GM21737 (cell line): ENCODE measurements at regions not wholly inside any gene's neighbourhood (a gene's known extent, or its start where the extent isn't known, plus 50 kb on each side); places are given as distances from the start of the nearest gene placed in this dataset.

Experiments used
- ATAC-seq: cut with Tn5 transposase; IDR thresholded peaks from one replicate; pipeline ENCODE4 v1.9.1; 2021; ENCODE audit warnings: mild to moderate bottlenecking, moderate library complexity; ENCODE audit not compliant: unreplicated experiment

DNA sequence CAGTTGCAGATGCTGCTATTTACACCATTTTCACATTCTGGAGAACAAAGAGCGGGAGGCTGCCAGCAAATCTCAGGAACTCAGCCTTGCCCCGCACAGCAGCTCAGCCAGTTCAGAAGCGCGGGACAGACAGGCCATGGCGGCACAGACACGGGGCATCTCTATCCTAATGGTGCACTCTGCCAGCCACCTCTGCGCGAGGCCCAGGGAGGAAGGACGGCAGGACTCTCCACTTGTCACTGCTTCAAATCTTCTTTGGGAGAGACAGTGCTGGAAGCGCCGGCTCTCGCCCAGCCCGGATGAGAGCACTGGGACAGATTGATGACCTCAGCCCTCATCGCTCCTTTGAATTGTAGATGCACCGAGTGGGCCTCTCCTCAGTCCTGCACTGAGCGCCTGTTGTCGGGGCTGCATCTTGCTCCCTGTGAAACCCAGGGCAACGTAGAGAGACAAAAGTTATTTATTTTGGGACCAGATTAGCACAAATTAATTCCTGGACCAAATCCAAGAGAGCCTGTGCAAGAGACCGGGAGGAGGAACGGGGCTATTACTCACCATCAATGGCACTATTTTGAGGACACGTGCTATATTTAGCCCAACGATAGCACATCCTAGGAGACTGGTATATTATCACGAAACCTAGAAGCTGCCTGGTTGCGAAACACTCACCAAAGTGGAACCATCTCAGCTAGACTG, 211.4 kb upstream of the SMIM21 start:
- no peak for ATAC-seq

DNA sequence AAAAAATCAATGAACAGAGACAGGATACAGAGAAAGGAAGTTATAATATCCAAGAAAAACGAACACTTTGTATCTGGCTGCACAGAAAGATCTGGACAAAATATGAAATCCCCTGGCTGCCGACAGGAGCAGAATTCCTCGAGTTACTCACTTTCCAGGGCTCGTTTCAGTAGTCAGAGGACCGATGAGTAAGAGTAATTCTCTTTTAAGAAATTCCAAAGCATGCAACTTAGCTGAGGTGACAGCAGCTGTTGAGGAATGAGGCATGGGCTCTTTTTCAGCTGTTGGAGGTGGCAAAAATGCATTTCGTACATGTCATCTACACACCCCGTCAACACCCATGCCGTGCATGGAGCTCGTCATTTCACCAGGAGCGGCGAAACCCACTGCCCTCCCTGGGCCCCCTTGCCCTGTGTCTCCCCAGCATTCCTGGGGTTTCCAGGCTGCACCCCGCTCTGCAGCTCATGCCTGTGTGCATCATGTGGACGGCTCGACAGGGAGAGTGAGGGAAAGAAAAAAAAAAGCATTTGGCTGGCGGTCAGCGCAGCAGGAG, 210.8 kb upstream of the SMIM21 start:
- ATAC-seq: no peak

DNA sequence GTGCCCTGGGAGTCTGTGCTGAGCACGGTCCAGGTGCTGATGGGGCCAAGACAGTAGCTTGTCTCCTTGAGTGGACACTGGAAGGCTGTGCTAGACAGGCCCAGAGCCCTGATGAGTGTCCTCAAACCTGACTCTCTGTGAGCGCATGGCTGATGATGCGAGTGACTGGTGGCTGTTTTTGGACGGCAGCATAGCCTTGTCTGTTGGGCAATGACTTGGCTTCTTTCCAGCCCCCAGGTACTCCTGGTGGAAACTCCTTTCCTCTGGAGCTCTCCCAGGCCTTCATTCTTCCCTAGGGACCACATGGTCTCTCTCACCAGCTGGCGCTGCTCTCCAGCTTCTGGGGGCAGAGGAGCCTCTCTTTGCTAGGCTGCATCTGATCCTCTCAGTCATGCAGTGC, 207.6 kb upstream of the SMIM21 start:
- ATAC-seq: no peak

DNA sequence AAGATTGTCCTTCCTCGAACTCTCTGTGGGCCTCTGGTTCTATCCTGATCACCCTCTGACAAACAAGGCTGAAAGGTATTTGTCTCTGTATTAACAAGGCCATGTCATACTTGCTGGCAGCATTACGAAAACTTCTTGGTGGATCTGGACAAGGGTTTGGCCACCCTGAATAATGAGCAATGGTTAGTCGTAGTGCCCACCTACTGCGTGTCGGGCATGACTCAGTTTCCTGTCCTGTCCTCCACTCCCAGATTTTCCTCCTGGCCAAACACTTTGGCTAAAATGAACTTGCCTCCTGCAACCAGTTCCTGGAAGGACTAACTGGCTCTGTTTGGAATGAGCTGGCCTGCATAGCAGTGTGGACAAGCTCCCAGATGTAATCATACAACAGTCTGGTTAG, 198.5 kb upstream of the SMIM21 start:
- ATAC-seq: no peak

DNA sequence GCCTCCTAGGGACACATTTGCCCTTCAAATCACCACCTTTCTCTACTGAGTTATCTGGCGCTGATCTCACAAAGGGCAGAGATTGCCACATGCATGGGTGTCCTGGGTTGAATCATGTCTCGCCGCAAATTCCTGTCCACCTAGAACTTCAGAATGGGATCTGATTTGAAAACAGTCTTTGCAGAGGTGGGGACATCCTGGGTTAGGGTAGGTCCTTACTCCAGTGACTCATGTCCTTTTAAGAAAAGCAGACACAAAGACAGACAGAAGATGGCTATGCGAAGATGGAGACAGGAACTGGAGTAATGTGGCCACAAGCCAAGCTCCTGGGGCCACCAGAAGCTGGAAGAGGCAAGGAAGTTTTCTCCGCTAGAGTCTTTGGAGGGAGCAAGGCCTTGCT, 197.4 kb upstream of the SMIM21 start:
- ATAC-seq: no peak

DNA sequence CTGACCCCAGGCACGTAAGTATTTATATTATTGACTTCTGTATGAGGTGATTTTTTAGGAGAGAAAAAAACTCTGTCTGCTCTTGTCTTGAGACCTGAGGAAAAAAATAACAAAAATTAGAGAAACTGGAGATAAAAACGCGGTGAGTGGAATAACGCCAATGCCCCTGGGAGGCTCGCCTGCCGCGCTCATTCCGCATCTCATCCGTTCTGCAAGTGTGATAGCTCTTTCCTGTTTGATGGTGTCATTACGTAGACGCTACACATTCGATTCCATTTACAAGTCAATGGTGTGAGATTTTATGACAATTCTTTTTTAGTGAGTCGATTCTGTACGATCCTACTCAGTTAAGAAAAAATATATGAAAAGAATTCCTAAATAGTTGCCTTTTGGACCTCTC, 194.3 kb upstream of the SMIM21 start:
- no peak for ATAC-seq

DNA sequence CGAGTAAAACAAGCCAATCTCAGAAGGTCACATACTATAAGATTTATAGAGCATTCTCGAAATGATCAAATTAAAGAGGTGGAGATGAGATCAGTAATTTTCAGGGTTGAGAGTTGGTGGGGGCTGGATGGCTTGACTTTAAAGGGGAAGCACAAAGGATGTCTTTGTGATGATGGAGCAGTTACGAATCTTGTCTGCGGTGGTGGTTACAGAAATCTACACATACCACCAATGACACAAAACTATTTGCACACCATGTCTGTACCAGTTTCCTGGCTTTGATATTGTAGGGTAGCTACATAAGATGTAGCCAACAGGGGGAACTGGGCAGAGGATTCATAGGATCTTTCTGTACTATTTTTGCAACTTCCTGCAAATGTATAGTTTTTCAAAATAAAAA, 190.6 kb upstream of the SMIM21 start:
- ATAC-seq: no peak

DNA sequence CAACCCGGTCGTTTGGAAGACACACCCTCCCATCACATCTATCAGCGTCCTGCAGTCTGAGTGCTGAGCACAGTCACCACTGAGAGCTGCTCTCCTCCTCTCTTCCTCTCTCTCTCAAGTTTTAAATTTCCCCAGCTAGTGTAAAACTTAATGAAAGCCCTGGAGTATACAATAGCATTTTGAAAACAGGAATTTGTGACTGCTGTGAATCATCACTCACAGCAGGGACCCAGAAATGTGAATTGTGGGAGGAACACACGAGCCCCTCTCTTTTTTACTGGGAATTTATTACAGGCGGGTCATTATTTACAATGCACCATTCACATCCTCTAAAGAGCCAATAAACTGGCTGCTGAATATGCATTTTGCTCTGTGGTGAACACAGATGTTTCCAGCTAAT, 185.0 kb upstream of the SMIM21 start:
- ATAC-seq: no peak

DNA sequence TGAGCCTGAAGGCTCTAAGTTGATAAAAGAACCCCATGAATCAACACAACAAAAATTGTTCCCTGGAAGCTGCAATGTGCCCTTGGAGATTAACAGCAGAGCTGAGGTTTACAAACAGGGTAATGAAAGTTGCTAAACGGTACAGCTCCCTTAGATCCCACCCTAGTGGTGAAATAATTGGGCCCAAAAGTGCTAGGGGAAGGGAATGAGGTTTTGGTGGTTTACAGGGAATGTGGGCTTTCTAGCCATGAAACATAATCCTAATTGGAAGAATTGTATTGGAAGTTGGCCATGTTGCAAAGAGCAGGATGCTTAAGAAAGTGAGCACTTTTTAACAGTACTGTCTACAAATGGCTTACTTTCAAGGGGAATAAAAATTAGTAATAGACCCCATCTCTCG, 180.2 kb upstream of the SMIM21 start:
- no peak for ATAC-seq

DNA sequence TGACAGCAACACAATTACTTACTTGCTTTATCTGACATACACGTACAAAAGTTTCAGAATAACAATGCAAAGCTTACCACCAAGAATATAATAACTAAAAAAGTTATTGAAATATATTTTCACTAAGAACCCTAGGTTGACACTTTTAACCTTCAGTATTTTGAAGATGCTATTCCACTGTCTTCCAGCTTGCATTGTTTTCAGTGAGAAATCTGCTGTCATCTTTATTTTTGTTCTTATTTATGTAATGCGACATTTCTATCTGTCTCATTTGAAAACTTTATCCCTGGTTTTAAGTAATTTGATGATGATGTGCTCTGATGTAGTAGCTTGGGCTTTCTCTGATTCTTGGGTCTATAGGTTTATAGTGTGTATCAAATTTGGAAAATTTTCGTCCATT, 165.0 kb upstream of the SMIM21 start:
- ATAC-seq: no peak

DNA sequence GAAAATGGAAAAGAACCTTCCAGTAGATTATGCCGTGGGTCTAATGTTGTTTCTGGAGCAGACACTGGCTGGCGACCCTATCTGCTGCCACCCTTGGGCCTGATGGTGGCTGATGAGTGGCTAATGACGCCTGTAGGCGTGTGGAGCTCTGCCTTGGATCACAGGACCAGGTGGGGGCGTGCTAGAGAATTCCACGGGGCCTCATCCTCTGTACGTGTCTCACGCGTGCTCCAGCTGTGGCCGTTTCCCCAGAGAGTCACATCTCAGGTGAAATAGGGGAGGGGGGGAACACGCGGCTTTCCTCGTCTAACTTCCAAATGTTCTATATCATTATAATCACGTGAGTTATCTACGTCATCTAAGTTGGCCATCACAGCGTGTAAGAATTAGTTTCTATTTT, 160.9 kb upstream of the SMIM21 start:
- no peak for ATAC-seq

DNA sequence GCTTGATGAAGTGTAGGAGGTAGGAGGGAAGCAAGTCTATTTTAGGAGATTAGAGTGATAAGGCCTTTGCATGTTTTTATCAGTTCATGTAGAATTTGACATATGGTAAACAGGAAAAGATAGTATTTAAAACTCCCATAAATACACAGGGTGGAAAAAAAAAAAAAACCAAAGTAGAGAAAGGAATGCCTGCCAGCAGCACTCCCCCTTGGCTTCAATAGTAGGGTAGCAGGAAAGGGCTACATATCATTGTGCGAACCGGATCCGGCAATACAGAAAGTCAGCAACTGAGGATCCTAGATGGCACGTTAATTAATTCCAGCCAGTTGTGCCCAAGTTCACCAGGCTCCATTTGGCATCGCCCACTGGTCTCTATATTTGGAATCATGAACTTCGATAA, 159.6 kb upstream of the SMIM21 start:
- no peak for ATAC-seq

DNA sequence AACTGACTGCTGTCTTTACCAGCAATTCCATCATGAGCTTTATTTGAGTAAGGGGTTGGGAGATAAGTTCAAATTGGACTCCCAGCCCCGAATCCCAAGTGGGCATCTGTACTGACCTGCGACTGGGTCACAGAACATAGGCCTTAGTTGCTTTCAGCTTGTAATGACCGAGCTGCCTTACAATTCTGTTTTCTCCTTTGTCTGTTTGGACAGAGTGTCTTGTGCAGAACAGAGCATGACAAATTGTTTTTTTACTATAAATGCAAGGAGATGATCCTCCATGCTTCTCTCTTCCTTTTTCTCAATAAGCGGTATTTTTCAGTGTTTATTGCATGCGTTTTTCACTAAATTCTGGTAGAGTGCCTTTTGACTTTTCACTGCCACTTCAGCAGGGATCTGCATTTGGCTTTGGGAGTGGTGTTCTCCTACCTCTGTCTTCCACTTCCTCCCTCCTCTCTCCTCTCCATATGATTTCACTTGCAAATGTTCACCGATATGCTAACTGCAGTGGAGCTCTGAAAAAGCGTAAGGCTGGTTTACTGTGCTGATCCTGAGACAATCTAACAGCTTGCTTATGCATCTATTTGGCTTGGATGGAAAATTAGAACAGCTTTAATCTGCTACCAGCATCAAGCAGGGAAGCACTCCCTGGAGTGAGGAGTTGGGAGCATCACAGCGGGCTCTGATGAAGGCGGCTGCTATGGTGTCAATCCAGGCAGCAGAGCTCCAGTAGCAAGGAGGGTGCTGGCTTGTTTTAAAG, 158.8 kb upstream of the SMIM21 start:
- ATAC-seq: no peak

DNA sequence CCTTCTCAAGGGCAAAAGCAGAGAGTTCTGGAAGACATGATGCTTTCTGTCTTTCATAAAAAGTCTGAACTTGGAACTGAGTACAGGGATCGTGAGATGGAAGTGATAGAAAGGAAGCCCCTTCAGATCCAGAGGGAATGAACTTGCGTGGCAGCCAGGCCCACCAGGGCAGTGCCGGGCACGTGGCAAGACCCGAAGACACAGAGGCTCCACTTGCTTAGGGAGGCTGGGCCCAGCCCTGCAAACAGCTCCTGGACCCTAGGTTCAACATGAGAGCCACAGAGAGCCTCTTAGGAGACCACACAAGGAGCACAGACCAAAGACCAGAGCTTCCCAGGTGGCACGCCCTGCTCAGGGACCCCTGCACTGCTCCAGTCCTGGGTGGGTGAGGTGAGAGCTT, 155.4 kb upstream of the SMIM21 start:
- ATAC-seq: no peak

DNA sequence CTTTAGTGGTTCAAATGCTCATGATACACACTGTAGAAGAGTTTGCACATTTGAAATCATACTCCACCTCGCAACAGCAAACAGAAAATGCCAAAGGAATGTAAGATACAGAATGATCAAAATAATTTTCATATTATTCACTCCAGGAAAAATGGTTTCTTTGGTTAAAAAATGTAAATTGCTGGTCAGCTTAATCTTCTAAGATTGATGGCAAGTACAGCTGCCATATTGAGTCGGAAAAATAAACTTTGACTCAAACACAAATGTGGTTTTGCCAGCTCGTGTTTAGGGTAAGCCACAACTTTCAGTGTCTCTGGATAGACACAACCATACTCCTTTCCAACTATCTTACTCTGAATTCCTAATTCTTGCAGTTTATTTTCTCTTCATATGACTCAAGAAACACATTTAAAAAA, 154.9 kb upstream of the SMIM21 start:
- ATAC-seq: no peak

DNA sequence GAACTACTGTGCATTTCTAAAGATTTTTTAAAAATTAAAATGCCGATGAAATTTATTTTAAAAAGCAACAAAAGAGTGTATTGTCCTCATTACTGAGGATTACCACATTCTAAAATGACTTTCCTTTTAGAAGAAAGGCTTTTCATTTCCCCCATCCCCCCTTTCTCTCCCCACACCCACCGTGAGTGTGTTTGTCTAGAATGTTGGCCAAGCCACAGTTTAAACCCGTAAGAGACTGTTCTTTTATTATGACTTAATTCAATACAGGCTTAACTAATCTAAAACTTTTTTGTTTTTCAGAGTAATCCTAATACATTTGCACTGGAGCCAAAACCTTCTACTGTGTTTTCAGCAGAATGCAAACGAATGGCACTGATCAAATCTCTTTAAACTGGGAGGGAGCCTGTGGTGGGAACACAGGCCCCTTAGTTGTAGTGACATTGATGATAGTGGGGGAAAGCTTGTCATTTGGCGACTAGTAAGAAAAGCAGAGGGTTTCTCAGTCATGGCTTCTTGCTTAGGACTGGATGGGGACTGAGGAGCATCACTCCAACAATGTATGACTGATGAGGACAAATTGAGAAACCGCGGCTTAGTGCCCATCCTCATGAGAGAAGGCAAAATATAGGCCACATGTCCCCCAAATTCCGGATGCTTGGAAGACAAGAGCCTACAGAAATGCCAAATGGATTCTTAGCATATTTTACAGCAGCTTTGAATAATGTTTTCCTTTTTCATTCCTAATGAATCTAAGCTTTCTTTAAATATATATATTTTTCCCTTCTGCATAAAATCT, 154.0 kb upstream of the SMIM21 start:
- ATAC-seq: no peak

DNA sequence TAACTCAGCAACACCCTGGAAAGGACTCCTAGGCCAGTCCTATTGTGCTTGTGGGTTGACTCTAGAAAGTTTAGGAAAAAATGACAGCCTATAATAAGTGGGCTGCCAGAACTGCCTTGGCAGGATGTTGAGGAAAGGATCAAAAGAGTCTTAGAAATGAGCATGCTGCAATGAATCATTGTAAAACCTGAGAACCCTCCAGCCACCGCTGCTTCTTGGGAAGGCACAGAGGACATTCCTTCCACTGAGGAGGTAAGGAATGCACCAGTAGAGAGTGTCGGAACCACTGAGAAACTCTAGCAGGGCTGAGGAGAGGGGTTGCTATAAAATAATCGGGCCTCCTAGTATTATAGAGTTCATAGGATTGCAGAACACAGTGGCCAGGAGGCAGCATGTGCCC, 146.7 kb upstream of the SMIM21 start:
- no peak for ATAC-seq

DNA sequence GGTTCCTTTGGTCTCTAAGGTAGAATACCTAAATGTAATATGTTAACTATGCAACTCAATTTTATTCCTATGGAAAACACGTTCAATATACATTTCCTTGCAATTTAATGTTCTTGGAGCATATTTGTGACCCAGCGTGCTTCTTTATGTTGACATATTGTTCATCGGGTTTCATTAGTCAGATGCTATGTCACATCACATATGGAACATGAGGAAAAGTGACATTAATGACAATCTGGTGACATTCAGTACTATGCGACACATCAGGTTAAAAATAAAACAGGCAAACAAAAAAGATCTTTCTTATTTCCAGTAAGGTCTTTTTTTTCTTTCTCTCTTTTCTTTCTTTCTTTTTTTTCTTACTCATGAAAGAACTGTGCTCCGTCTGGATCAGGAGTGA, 135.6 kb upstream of the SMIM21 start:
- no peak for ATAC-seq

DNA sequence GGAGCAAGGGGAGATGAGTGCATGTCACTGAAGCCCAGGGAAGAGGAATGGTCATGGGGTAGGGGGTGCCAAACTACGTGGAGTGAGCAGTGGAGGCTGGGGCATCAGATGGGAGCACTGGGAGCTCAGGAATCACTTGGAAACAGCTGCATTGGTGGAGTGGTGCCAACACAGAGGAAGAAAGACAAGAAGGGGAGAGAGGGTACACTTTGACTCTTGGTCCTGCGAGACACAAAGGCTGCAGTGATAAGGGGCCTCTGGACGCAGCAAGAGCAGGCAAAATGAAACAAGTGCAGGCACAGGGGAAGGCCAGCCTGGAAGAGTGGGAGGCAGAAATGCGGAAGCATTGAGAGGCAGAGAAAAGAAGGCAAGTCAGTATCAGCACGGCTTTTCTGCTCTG, 134.7 kb upstream of the SMIM21 start:
- ATAC-seq: no peak

DNA sequence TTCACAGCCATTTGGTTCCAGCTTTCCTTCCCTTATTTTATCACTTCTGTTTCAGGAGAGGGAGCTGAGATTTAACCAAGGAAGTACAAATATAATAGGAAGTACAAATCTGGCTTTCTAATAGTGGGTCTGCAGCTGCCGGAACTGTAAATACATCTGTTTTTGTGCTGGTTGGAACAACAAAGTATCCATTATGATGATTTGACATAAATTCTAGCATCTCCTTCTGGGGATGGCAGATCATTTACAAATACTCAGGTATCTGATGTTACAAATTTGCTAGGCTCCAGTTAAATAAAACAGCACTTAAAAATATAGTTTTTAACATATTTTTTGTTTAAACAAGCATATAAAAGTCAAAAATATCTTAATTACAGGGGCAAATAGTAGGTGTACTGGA, 131.3 kb upstream of the SMIM21 start:
- ATAC-seq: no peak

DNA sequence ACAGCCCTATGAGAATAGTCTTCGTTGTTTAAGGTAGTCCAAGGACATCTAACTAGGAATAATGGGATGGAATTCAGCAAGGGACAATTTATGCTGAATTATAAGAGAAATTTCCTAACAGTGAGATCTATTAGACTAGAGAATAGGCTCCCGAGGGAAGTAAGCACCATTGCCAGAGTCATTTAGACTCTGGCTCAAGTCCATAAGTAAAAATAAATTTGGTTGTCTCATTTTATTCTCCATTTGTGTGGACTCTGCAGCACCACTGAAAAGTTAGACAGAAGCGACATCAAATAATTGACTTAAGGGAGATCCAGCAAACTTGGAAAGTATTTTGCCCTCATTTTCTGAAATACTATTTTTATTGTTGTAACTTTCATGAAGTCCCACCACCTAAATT, 129.3 kb upstream of the SMIM21 start:
- no peak for ATAC-seq
